PC-9 (cell line): ENCODE measurements at regions not wholly inside any gene's neighbourhood (a gene's known extent, or its start where the extent isn't known, plus 50 kb on each side); places are given as distances from the start of the nearest gene placed in this dataset.

Source experiments
- EZH2 ChIP-seq: fragments of 200-600 bp; sonication (generic); IDR thresholded peaks from 2 replicates; pipeline ENCODE4 v1.8.0; 2017; ENCODE audit warnings: antibody characterized with exemption, low read depth
- TF ChIP-seq, protein P1 (sequence below): fragments of 200-600 bp; sonication (generic); conservative IDR thresholded peaks from 2 replicates; pipeline ENCODE4 v1.6.1; 2017; ENCODE audit warnings: mixed run types, antibody characterized with exemption, mild to moderate bottlenecking, moderate library complexity

DNA sequence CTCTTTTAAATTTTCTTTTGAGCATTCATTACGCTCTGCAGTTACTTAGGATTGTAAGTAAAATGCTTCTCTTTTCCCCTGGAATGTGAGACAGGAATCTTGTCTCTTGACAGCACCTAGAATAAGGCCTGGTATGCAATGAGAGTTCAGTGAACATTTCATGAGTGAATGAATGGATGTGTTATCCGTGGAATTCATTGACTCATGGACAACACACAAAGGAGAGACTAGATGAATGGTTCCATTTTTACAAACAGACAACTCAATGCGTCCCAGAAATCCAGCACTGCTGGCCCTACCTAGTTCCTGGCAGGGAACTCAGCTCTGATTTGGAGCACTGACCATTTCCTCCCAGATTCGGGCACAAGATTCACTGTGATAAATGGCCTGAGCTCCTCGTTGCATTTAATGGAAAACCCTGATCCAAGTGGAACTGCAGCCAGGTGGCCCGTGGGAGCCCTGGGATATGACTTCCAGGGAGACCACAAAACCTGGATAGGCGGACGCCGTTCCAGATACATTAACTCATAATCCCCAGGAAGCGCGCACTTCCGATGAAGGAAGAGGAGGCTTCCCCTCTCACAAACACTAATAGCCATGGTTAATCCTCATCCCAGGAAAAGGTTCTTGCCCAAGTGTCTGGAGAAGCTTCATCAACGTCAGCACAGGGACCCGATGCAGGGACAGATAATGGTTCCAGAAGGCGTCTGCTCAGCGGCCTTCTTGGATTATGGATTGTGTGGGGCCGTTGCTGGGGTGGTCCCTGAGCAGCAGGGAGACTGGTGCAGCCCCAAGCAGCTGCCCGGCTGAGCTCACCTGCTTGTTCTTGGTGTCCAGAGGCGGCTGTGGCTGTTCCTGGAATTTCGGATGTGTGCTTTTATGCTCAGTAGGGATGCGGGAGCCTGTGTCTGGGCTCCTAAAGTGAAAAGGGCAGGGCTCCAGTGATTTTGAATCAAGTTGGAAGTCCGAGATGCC lies 211.1 kb upstream of the TSHZ3 start:
- TF ChIP-seq, protein P1, sequence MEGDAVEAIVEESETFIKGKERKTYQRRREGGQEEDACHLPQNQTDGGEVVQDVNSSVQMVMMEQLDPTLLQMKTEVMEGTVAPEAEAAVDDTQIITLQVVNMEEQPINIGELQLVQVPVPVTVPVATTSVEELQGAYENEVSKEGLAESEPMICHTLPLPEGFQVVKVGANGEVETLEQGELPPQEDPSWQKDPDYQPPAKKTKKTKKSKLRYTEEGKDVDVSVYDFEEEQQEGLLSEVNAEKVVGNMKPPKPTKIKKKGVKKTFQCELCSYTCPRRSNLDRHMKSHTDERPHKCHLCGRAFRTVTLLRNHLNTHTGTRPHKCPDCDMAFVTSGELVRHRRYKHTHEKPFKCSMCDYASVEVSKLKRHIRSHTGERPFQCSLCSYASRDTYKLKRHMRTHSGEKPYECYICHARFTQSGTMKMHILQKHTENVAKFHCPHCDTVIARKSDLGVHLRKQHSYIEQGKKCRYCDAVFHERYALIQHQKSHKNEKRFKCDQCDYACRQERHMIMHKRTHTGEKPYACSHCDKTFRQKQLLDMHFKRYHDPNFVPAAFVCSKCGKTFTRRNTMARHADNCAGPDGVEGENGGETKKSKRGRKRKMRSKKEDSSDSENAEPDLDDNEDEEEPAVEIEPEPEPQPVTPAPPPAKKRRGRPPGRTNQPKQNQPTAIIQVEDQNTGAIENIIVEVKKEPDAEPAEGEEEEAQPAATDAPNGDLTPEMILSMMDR, result no peak
- no peak for TF ChIP-seq EZH2
